Effector CD8-positive, alpha-beta T cell (primary cell): ENCODE measurements at regions not wholly inside any gene's neighbourhood (a gene's known extent, or its start where the extent isn't known, plus 50 kb on each side); places are given as distances from the start of the nearest gene placed in this dataset.

Source experiments
- DNase-seq: peaks from one replicate; lab custom pipeline; 2025; lab: John Stamatoyannopoulos, UW

DNA sequence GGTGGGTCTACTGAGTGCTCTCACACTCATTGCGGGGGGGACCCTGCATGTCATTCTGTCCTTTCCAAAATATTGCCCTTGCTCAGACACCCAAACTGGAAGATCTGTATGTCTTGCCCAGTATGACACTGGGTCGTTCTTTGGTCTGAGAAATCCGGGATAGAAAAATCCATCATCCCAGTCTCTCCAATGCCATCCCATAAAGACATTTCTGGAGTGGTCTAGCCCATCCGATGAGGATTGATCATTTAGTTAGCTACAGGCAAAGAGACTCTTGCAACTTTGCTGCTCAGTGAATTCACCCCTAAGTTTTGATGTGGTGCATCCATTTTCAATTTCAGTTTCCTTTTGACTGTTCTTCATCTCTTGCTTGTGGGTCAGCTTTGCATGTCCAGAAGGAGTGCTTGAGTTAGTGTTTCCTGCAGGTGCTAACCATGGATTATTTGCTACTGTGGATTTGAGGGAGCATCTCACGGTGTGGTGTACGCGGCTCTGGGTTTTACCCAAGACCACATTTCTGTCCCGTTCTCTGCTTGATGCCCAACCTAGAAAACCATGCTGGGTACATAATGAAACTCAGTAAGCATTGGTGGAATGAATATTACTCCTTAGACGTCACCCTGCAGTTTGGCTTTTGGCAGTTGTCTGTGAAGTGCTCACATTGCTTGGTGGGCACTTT is 247.0 kb upstream of the MKI67 start:
- DNase-seq = no peak

GRCh38 chr10:128373831-128374230 is 247.6 kb upstream of the MKI67 start:
- no peak for DNase-seq

DNA sequence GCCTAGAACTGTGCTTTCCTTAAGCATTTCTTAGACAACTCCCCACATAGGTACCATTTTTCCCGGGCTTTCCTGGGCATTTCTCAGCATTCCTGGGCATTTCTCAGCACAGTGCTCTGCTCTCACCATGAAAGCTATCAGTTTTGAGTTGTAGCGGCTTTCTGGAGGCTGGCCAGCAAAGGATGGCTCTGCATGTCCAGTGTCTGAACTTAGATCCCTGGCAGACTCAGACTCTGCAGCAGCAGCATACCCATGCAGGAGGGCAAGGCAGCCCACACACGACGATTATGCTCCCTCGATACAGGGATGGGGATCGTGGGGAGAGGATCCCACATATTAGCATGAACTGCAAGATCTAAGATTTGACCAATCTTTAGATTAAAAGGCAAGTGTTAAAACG is 248.9 kb upstream of the MKI67 start:
- no peak for DNase-seq

DNA sequence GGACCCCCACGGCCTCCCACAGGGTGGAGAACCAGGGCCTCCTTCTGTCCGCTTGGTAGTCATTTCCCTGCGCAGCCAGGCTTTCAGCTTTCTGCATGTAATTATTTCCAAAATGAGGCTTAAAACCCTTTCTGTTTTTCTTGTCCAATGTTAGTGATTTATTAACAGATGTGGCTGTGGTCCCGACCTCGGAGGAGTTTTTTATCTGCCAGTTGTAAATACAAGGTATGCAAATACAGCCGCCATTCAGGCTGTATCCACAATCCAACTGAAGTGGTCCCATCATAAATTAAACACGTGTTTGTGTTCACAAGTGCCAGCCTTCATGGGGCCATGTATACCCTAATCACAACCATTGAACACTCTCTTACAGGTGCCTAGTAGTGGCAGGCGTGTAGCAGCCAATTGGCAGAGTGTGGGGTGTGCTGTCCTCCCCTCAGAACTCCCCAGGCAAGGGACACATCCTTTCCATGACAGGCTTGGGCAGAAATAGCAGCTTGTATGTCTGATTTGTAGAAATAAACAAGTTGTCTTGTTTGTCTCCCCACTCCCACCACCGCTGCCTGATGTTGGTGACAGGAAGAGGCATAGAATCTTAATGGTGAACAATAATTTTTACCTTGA is 251.3 kb upstream of the MKI67 start:
- DNase-seq = no peak

- no peak for DNase-seq
Measured at GRCh38 chr10:128377988-128378387, 251.8 kb upstream of the MKI67 start.

DNA sequence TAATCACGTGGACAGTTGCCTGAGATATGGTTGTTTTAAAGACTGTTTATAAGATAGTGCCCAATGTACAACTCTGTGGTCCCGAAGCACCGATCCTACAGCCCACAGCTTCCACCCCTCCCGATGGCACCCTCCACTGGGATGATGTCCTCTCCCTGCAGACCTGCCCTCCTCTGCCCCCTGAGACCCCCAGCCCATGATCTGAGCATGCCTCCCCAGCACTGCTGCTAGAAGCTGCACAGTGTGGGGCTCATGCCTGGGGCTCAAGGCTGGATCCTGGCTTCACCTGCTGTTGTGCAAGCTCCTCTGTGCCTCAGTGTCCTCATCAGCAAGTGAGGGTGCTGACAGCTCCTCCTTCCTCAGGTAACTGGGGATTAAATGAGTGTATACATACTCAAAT is 254.7 kb upstream of the MKI67 start:
- no peak for DNase-seq

DNA sequence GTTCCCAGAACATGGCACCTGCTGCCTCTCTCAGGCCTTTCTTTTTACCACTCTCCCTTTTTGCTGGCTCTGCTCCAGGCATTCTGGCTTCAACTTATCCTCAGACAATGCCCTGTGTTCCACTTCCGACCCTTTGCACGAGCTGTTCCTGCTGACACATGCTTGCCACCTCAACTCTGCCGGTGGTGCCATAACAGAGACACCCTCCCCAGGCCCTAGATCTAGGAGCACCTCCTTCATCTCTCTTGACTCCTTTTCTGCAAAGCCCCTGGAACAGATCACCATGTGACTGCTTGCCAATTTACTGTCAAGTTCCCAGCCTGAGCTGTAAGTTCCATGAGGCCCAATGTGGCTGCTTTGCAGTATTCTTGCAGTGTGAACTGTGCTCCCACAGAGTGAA is 256.0 kb upstream of the MKI67 start:
- no peak for DNase-seq

- no peak for DNase-seq
Measured at GRCh38 chr10:128384831-128385230, 258.6 kb upstream of the MKI67 start.

DNA sequence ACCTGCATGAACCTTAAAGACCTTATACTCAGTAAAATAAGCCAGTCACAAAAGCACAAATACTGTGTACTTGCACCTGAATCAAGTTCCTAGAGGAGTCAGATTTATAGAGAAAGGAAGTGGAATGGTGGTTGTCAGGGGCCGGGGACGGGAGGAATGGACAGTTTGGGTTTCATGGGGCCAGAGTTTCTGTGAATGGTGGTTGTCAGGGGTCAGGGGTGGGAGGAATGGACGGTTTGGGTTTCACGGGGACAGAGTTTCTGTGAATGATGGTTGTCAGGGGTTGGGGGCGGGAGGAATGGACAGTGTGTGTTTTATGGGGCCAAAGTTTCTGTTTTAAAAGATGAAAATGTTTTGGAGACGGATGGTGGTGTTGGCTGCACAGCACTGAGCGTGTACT is 260.0 kb upstream of the MKI67 start:
- no peak for DNase-seq

GRCh38 chr10:128386816-128387604 is 260.8 kb upstream of the MKI67 start:
- no peak for DNase-seq

DNA sequence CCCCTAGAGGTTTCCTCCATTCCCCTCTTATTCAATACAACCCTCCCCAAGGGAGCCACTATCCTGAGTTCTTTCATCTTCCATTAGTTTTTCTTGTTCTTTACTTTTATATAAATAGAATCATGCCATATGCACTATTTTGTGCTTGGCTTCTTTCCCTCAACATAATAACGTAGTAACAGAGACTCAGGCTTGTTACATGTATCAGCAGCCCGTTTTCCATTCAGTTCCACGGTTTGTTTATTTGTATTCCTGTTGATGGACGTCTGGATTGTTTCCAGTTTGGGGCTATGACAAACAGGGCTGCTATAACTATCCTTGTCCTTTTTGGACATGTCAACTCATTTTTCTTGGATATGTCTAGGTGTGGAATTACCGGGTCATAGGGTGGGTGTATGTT is 264.4 kb upstream of the MKI67 start:
- DNase-seq = no peak

DNA sequence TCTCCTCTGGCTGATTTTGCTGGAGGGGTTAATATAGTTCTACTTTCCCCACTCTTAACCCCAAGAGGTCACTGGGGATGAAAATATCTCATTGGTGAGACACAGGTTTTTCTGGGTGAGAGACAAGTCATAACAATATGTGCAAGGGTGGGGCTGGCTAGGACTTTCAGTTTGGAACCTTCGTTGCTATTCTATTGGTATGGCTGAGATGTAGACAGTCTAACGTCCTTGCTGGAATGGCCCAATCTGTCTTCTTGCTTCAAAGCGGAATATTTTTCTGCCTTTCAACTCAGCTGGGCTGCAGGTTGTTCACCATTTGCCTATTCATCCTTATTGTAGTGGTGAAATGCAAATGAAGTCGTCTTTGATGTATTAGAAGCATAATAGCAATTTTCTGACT is 267.3 kb upstream of the MKI67 start:
- no peak for DNase-seq

DNA sequence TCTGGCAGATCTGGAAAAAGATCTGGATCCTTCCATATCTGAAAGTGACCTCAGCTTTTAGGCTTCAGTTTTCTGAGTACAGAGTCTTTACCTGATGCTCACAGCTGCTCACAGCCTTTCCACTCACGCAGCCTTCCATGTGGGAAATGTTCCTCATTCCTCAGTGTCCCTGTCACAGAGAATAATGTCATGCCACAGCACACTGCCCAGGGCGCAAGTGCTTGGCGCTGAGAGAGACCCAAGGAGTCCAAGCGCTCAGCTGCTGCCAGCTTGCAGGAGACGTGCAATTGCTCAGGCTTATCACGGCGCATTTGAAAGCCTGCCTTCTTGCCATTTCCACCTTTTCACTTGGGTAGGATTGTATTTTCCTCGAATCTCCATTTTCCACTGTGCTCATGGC is 271.9 kb upstream of the MKI67 start:
- no peak for DNase-seq

DNA sequence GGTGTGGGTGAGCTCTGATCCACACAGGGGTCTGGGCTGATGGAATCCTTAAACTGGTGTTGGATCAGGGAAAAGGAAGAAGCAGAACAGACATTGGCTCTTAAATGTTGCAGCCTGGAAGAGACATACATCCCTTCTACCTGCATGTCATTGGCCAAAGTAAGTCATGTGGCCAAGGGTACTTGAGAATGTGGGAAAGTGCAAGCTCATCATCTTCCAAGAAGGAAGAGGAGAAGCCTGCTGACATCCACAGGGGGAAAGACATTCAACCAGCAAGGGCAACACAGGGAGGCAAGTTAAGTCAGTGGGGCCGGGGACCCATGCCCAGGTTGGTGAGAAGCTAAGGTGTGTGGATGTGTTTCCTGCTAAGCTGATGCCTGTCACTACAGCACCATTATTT is 272.8 kb upstream of the MKI67 start:
- no peak for DNase-seq

GRCh38 chr10:128400564-128400963 is 274.3 kb upstream of the MKI67 start:
- DNase-seq = no peak

DNA sequence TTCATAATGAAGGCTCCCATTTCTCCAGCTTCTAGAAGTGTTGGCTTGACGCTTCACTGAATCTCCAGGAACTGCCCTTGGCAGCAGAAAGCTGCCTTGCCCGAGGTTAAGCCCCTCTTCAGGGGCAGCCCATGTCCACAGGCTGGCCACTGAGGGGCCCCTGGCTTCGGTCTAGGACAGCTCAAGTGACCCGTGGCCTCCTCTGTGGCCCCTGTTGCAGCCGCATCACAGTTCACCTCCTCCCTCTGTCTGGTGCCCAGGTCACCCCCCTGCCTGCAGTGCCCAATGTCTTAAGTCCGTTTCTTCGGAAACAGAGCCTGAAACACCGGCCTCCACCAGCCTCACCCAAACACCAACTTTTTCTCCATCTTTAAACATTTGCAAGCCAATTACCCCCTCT is 279.2 kb upstream of the MKI67 start:
- no peak for DNase-seq

DNA sequence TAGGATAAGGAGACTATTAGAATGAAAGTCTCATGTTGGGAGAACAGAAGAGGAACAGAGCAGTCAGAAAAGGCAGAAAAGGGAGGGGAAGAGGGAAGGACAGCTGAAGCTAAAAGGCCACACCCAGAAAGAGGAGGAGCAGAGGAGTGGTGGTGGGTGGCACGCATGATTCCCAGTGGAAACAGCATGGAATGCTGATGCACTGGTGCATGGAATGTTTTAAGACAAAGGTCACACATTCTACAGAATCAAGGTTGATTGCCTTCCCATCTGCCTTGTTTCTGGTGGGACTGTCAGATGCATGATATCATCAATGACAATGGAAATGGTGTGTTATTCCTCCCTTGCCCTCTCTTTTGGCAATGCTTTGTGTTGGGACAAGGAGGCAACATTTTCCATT is 285.4 kb upstream of the MKI67 start:
- no peak for DNase-seq

GRCh38 chr10:128414568-128414967 is 288.3 kb upstream of the MKI67 start:
- DNase-seq = no peak

DNA sequence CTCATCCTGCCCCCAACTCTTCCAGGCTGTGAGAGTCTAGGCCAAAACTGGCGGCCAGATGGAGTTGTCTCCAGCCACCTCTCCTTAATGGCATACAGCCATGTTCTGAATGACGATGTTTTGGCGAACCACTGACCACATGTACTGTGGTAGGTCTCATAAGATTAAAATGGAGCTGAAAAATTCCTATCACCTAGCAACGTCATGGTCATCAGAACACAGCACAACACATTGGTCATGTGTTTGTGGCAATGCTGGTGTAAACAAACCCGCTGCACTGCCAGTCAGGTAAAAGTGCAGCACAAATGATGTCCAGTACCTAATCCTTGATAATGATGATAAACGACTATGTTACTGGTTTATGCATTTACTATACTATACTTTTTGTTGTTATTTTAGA is 290.0 kb upstream of the MKI67 start:
- DNase-seq = no peak

DNA sequence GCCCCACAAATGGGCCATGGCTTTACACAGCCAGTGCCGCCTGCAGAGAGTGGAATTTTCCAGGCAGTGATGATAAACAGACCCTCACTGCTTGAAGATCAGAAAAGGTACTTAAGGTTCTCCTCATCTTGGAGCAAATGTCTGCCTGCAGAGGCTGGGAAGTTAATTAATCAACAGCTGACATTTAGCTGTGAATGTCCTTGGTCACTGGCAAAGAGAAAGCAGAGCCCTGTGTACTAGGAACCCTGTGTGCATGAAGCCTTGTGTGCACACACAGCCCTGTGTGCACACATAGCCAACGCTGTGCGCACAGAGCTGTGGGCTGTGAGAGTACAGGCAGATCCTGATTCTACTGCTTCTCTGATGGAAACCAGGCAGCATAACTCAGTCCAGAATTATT is 291.6 kb upstream of the MKI67 start:
- DNase-seq = no peak

DNA sequence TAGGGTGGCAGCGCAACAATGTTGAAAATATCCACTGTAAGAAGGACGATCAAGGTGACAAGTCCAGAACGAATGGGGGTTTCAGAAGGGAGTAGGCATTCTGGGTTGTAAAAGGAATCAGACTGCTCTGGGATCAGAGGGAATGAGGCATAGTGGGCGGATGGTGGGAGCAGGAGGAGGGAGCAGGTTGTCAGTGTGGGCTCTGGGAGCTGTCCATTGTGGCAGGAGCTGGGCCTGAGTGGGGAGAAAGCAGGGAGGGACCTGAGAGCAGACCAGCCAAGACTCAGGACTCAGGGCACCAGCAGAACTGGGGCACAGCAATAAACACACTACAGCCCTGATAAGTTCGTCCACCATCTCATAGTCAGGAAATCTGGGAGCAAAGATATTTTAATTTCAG is 292.6 kb upstream of the MKI67 start:
- DNase-seq = no peak

DNA sequence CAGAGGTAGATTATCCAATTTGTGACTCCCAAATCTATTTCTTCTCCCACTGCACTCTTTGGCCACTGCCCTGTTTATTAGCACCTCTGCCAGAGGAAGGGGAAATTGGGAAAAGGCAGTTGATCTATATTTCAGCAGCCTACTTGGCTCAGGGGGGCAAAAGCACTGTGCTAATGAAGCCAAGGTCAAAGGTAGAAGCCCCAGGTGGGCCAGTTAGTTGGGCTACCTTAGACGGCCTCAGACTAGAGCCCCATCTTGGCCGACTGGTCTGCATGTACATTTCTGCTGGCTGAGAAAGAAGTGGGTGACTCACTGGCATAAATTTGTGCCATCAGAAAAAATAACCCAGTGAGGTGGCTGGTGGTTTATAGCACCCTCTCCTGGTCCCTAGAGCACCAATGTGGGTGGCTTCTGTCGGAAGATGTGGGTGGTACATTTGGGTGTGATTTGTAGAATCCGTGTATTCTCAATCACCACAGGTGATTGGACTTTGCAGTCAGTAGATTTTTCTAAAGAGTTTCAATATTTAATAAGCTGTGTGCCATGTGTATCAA is 293.3 kb upstream of the MKI67 start:
- no peak for DNase-seq

- DNase-seq = no peak
Measured at GRCh38 chr10:128420623-128421022, 294.4 kb upstream of the MKI67 start.
